ENCODE measurements at regions not wholly inside any gene's neighbourhood (a gene's known extent, or its start where the extent isn't known, plus 50 kb on each side); places are given as distances from the start of the nearest gene placed in this dataset.
A peak's percentile ranks its signal among the peaks of the same experiment; 100 is the strongest.
"Not testable (repeated sequence)": the region's sequence is repeated elsewhere in the genome, so short reads cannot be mapped to it uniquely, and the experiment has no call there.

DNA sequence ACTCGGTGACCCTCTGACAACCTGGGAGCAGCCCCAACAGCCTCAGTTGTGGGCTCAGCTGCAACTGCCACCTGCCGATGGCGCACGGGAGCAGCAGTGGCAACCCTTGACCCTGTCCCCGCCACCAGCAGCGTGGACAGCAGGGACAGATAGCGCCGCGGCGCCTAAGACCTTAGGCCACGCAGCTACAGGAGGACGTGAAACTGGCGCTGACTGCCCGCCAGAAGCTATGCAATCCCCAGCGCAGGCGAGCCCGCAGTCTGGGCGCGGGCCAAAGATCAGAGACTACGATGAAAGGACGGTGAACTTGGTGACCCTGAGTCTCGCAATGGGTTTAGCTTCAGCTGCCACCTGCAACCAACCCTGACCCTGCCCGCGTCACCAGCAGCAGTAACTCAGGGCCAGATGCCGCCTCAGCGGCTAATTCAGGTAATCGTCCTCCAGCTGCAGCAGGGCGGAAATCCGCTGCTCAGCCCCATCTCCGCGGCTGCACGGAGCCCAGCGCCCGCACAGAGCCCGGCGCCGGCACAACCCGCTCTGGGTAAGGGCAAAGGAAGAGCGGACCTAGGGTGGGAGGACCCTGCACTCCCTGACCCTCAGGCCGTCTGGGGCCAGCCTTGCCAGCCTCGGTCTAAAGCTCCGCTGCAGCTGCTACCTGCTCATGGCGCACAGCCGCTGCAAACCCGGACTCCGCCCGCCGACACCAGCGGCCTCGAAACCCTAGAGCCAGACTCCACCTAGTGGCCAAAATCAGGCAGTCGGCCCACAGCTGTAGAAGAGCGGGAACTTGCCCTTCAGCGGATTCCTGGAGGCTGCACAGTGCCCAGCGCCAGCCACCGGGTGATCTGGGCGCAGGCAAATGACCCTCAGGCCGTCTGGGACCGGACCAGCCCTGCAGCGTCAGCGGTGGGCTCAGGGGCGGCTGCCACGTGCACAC, 85.1 kb downstream of the POTEC start:
- FAIRE-seq; H3K36me3 ChIP-seq (replicated peaks in 1 of 2; ENCODE audit: control insufficient read depth in 1 of 2, insufficient read depth in 2 of 2, low read length in 2 of 2); ATAC-seq; H3K27ac ChIP-seq (ENCODE audit: extremely low read length, insufficient read depth, low read length); intact Hi-C loops (cut with micrococcal nuclease; ENCODE audit: unreplicated experiment); CTCF ChIA-PET (ENCODE audit: low intra/inter-chr PET ratio, low total read pairs); H4K20me1 ChIP-seq (ENCODE audit: insufficient read depth, low read length); H3K9ac ChIP-seq (ENCODE audit: insufficient read depth, low read depth, low read length); in situ Hi-C loops (cut with HindIII; ENCODE audit: extremely low pct_ligation_motif_present, low pct_unique_long_range_greater_than_20kb); DNase-seq (ENCODE audit: low spot score); H3K79me2 ChIP-seq (ENCODE audit: insufficient read depth, low read length); H3K27me3 ChIP-seq (ENCODE audit: control insufficient read depth in 1 of 2, insufficient read depth in 2 of 2, low read length in 2 of 2); H3K4me1 ChIP-seq (ENCODE audit: insufficient read depth, low read length); H2AFZ ChIP-seq (ENCODE audit: low read length); H3K9me3 ChIP-seq (ENCODE audit: low read length); POLR2A ChIA-PET; BruUV-seq (replicated peaks): not testable (repeated sequence)
- H3K4me3 ChIP-seq (replicated peaks in 1 of 3; ENCODE audit: insufficient read depth in 1 of 3, low read depth in 2 of 3, low read length in 3 of 3) = peak overlapping the region; percentile 12 to 59 (median 45); a peak in 3 of 6 replicates
- peak overlapping the region; percentile 67 for H3K4me2 ChIP-seq (ENCODE audit: low read depth, low read length)
- WGBS (ENCODE audit: low lambda C conversion rate) = 36% methylated on average over 5 of the region's 62 CpGs
- TF ChIP-seq FOXA3 (CRISPR knock-in tag; IDR thresholded peaks at IDR 0.05) = 0 out of 2 replicates have a peak, but pooled peaks have one; percentile 11
- TF ChIP-seq, protein P1, sequence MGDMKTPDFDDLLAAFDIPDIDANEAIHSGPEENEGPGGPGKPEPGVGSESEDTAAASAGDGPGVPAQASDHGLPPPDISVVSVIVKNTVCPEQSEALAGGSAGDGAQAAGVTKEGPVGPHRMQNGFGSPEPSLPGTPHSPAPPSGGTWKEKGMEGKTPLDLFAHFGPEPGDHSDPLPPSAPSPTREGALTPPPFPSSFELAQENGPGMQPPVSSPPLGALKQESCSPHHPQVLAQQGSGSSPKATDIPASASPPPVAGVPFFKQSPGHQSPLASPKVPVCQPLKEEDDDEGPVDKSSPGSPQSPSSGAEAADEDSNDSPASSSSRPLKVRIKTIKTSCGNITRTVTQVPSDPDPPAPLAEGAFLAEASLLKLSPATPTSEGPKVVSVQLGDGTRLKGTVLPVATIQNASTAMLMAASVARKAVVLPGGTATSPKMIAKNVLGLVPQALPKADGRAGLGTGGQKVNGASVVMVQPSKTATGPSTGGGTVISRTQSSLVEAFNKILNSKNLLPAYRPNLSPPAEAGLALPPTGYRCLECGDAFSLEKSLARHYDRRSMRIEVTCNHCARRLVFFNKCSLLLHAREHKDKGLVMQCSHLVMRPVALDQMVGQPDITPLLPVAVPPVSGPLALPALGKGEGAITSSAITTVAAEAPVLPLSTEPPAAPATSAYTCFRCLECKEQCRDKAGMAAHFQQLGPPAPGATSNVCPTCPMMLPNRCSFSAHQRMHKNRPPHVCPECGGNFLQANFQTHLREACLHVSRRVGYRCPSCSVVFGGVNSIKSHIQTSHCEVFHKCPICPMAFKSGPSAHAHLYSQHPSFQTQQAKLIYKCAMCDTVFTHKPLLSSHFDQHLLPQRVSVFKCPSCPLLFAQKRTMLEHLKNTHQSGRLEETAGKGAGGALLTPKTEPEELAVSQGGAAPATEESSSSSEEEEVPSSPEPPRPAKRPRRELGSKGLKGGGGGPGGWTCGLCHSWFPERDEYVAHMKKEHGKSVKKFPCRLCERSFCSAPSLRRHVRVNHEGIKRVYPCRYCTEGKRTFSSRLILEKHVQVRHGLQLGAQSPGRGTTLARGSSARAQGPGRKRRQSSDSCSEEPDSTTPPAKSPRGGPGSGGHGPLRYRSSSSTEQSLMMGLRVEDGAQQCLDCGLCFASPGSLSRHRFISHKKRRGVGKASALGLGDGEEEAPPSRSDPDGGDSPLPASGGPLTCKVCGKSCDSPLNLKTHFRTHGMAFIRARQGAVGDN (CRISPR knock-in tag; IDR thresholded peaks at IDR 0.05) = peak; percentile 48
- peak; percentile 42; the same call in 1 of the 2 replicates for TF ChIP-seq HNF4A (CRISPR knock-in tag; IDR thresholded peaks at IDR 0.05)
- TF ChIP-seq ZNF777 (CRISPR knock-in tag; IDR thresholded peaks at IDR 0.05) = peak; percentile 51; the same call in 1 of the 2 replicates
- 0 out of 2 replicates have a peak, but pooled peaks have one; percentile 26 for TF ChIP-seq RARA (CRISPR knock-in tag; IDR thresholded peaks at IDR 0.05)
- TF ChIP-seq GABPB1 (CRISPR knock-in tag; IDR thresholded peaks at IDR 0.05) = peak; percentile 59; the same call in 1 of the 2 replicates
- TF ChIP-seq ZNF124 (CRISPR knock-in tag; IDR thresholded peaks at IDR 0.05) = 0 out of 2 replicates have a peak, but pooled peaks have one; percentile 47
- TF ChIP-seq SALL2 (CRISPR knock-in tag; IDR thresholded peaks at IDR 0.05) = 0 out of 2 replicates have a peak, but pooled peaks have one; percentile 20
- TF ChIP-seq, protein P2, sequence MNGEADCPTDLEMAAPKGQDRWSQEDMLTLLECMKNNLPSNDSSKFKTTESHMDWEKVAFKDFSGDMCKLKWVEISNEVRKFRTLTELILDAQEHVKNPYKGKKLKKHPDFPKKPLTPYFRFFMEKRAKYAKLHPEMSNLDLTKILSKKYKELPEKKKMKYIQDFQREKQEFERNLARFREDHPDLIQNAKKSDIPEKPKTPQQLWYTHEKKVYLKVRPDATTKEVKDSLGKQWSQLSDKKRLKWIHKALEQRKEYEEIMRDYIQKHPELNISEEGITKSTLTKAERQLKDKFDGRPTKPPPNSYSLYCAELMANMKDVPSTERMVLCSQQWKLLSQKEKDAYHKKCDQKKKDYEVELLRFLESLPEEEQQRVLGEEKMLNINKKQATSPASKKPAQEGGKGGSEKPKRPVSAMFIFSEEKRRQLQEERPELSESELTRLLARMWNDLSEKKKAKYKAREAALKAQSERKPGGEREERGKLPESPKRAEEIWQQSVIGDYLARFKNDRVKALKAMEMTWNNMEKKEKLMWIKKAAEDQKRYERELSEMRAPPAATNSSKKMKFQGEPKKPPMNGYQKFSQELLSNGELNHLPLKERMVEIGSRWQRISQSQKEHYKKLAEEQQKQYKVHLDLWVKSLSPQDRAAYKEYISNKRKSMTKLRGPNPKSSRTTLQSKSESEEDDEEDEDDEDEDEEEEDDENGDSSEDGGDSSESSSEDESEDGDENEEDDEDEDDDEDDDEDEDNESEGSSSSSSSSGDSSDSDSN (CRISPR knock-in tag; IDR thresholded peaks at IDR 0.05) = peak; percentile 44; the same call in 1 of the 2 replicates
- TF ChIP-seq RXRA (CRISPR knock-in tag; IDR thresholded peaks at IDR 0.05) = peak; percentile 38; the same call in 1 of the 2 replicates
- TF ChIP-seq, protein P3, sequence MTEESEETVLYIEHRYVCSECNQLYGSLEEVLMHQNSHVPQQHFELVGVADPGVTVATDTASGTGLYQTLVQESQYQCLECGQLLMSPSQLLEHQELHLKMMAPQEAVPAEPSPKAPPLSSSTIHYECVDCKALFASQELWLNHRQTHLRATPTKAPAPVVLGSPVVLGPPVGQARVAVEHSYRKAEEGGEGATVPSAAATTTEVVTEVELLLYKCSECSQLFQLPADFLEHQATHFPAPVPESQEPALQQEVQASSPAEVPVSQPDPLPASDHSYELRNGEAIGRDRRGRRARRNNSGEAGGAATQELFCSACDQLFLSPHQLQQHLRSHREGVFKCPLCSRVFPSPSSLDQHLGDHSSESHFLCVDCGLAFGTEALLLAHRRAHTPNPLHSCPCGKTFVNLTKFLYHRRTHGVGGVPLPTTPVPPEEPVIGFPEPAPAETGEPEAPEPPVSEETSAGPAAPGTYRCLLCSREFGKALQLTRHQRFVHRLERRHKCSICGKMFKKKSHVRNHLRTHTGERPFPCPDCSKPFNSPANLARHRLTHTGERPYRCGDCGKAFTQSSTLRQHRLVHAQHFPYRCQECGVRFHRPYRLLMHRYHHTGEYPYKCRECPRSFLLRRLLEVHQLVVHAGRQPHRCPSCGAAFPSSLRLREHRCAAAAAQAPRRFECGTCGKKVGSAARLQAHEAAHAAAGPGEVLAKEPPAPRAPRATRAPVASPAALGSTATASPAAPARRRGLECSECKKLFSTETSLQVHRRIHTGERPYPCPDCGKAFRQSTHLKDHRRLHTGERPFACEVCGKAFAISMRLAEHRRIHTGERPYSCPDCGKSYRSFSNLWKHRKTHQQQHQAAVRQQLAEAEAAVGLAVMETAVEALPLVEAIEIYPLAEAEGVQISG (CRISPR knock-in tag; IDR thresholded peaks at IDR 0.05) = peak; percentile 52
- TF ChIP-seq ZFY (CRISPR knock-in tag; IDR thresholded peaks at IDR 0.05) = peak; percentile 47
- TF ChIP-seq, protein P4, sequence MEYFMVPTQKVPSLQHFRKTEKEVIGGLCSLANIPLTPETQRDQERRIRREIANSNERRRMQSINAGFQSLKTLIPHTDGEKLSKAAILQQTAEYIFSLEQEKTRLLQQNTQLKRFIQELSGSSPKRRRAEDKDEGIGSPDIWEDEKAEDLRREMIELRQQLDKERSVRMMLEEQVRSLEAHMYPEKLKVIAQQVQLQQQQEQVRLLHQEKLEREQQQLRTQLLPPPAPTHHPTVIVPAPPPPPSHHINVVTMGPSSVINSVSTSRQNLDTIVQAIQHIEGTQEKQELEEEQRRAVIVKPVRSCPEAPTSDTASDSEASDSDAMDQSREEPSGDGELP (IDR thresholded peaks at IDR 0.05; ENCODE audit: borderline replicate concordance, low read depth) = peak; percentile 39; the same call in 1 of the 2 replicates
